Tibial artery (tissue), 4 donors: ENCODE measurements at regions not wholly inside any gene's neighbourhood (a gene's known extent, or its start where the extent isn't known, plus 50 kb on each side); places are given as distances from the start of the nearest gene placed in this dataset.
A peak's percentile ranks its signal among the peaks of the same experiment; 100 is the strongest.

Experiments used
- DNase-seq, 2 donors: peaks; one replicate each; pipeline ENCODE4 v3.0.0-alpha.2; 2019
- H3K27ac ChIP-seq, 2 donors: fragments of 200-600 bp; sonication (generic) in 1 of 2; 1 replicate in 1 of 2; 2 replicates in 1 of 2; pipeline ENCODE4 v1.5.1; 2018 to 2019; ENCODE audit warnings: mild to moderate bottlenecking in 1 of 2
- H3K27me3 ChIP-seq, 2 donors: fragments of 200-600 bp; sonication (generic) in 1 of 2; one replicate each; pipeline versions ENCODE4 v1.5.1 to v1.6.0; 2016 to 2019
- H3K36me3 ChIP-seq, 3 donors: fragments of 200-600 bp; sonication (generic) in 2 of 3; one replicate each; pipeline ENCODE4 v1.5.1; 2016 to 2019; ENCODE audit warnings: mild to moderate bottlenecking in 2 of 3
- H3K4me1 ChIP-seq, 4 donors: fragments of 200-600 bp; sonication (generic) in 2 of 4; 1 replicate in 3 of 4; 2 replicates in 1 of 4; pipeline ENCODE4 v1.5.1; 2016 to 2019
- H3K4me3 ChIP-seq, 2 donors: fragments of 200-600 bp; sonication (generic) in 1 of 2; 1 replicate in 1 of 2; 2 replicates in 1 of 2; pipeline ENCODE4 v1.5.1; 2018 to 2019; ENCODE audit warnings: mild to moderate bottlenecking in 2 of 2
- H3K9me3 ChIP-seq, 3 donors: fragments of 200-600 bp; sonication (generic) in 1 of 3; one replicate each; pipeline ENCODE4 v1.5.1; 2016 to 2019
- intact Hi-C: fragments of 100-400 bp; cut with DNase I; formaldehyde crosslinking; loops from one replicate; pipeline ENCODE4 v1.15.0; 2023; ENCODE audit warnings: low total_unique reads
- TF ChIP-seq, protein P1 (sequence below), 2 experiments: fragments of 200-600 bp in 1 of 2; fragments of 450-650 bp in 1 of 2; IDR thresholded peaks; one replicate each; pipeline ENCODE4 v1.5.1; 2017 to 2019; ENCODE audit warnings: antibody characterized with exemption in 2 of 2, mild to moderate bottlenecking in 1 of 2, moderate library complexity in 1 of 2

DNA sequence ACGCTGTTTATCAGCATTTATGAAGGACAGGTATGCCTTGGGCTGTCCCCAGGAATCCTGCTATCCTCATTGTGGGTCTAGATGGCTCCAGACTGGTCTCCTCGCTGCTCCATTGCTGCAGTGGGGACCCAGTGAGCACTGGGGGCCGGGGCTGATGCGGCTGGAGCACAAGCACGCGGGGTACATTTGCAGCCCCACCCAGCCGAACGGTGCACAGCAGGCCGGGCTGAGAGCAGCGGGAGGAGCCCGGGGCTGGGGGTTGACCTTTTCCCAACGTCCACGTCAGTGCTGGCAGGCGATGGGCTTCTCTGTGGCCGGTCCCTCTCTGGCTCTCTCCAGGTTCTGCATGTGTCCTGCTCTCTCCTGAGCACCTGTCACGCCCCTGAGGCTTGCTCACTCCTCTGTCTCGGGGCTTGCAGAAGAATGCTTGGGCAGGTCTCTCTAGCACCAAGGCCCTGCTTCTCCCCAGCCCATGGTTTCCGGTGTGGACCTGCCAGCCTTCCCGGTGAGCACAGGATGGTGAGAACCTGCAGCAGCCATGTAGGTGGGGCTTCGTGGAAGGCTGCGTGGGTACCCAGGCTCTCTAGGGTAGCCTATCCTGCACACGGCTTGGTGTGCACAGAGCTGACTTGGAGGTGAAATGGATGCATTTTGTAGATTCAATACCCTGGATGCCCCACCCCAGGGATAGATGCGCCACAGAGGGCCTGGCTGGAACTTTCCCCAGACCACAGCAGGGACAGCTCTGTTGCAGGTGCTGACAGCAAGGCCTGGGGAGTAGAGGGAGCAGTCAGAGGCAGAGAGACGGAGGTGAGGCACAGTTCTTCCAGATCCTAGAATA, 89.1 kb upstream of the ADRA2C start:
- Histone ChIP-seq H3K4me3 (no peak overlapping the region), H3K9me3 (no peaks in the 10 kb centered on the region), H3K27ac (no peak overlapping the region), H3K27me3 (peaks cover 0 to 25% of the 10 kb centered on the region in 2 donors), H3K36me3 (no peaks in the 10 kb centered on the region), H3K4me1 (no peaks in the 10 kb centered on the region)
- intact Hi-C loops: no loop called here
- peak in 1 of 2 donors; percentile 43 for DNase-seq
- TF ChIP-seq, protein P1, sequence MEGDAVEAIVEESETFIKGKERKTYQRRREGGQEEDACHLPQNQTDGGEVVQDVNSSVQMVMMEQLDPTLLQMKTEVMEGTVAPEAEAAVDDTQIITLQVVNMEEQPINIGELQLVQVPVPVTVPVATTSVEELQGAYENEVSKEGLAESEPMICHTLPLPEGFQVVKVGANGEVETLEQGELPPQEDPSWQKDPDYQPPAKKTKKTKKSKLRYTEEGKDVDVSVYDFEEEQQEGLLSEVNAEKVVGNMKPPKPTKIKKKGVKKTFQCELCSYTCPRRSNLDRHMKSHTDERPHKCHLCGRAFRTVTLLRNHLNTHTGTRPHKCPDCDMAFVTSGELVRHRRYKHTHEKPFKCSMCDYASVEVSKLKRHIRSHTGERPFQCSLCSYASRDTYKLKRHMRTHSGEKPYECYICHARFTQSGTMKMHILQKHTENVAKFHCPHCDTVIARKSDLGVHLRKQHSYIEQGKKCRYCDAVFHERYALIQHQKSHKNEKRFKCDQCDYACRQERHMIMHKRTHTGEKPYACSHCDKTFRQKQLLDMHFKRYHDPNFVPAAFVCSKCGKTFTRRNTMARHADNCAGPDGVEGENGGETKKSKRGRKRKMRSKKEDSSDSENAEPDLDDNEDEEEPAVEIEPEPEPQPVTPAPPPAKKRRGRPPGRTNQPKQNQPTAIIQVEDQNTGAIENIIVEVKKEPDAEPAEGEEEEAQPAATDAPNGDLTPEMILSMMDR (IDR thresholded peaks at IDR 0.05): no peak

DNA sequence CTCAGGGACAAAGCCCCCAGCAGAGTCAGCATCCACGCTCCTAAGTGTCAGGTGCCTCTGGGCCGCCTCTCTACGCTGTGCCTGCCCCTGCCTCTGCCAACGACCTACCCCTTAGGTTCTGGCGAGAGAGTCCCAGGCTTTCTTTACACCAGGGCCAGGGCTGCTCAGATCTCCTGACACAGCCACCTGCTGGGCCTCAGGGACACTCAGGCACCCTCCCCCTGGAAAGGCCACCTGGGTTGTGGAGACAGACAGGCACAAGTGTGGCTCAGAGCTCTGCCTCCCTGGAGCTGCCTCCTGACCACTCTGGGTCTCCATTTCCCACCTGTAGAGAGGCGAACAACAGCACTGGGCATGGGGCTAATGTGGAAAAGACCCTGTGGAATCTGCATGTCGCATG, 90.0 kb upstream of the ADRA2C start:
- H3K9me3 ChIP-seq: no peaks in the 10 kb centered on the region
- intact Hi-C loops: no loop called here
- peak in 1 of 2 donors; percentile 25 for DNase-seq
- no peak overlapping the region for H3K27ac ChIP-seq
- no peaks in the 10 kb centered on the region for H3K4me1 ChIP-seq
- no peaks in the 10 kb centered on the region for H3K36me3 ChIP-seq
- TF ChIP-seq, protein P1 (IDR thresholded peaks at IDR 0.05): no peak
- peaks cover 0 to 25% of the 10 kb centered on the region in 2 donors for H3K27me3 ChIP-seq
- no peak overlapping the region for H3K4me3 ChIP-seq

DNA sequence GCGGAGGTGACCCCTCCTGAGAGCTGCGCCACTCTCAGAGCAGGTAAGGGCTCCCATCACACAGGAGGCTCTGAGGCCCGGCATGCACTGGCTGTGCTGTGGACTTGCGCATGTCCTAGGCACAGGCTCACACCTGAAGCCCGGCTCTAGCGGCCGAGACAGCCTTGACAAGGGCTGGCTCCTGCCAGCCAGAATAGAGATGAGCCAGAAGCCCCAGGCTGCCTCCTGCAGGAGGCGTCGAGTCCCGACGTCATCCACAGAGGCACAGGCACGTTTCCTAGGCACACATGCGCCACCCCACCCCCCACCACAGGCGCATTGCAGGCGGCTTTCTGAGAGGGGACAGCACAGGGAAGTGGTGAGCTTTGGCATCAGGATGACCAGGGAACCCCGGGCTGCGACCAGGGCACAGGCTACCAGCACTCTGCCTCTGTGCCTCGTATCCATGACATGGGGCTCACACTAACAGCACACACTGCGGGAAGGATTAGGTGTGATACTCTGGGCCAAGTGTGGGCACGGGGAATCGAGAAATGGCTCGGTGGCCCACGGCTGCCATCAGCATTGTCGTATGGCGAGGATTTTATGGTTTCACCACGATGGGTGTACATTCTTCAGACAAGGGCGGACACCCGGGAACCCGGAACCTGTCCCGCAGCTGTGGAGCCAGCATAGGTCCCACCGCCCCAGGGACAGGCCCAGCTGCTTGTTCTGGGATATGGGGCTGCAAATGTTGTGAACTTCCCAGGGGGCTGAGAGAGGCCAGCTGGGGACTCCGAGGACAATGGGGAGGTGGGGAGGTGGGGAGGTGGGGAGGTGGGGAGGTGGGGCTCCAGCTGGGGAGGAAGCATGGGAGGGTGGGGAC, 90.7 kb upstream of the ADRA2C start:
- DNase-seq: peak in 1 of 2 donors; percentile 56
- intact Hi-C loops: no loop called here

DNA sequence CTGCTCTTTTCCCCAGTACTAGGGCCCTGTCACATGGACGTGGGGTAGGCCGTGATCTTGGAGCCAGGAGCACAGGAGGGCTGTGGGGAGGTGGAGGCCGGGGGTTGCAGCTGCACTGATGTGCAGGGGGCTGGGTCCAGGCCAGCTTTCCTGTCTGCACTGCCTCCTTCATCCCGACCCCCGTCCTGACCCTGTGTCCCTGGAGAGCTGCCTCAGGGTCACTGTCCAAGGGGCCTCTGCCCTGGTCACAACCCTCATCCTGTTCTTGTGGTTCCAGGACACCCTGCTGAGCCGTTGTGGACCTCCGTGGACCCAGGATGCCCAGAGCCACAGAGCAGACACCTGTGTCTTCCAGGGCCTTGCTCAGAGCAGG, 91.7 kb upstream of the ADRA2C start:
- intact Hi-C loops: no loop called here
- no peaks in the 10 kb centered on the region for H3K36me3 ChIP-seq
- no peaks in the 10 kb centered on the region for H3K9me3 ChIP-seq
- TF ChIP-seq, protein P1 (IDR thresholded peaks at IDR 0.05): no peak
- H3K4me1 ChIP-seq: no peaks in the 10 kb centered on the region
- peaks cover 0 to 25% of the 10 kb centered on the region in 2 donors for H3K27me3 ChIP-seq
- DNase-seq: peak in 1 of 2 donors; percentile 61
- H3K4me3 ChIP-seq: no peak overlapping the region
- H3K27ac ChIP-seq: no peak overlapping the region

More for the DNA sequence above, 90.7 kb upstream of the ADRA2C start:
- peaks cover 0 to 25% of the 10 kb centered on the region in 2 donors for H3K27me3 ChIP-seq
- TF ChIP-seq, protein P1 (IDR thresholded peaks at IDR 0.05): no peak
- no peak overlapping the region for H3K4me3 ChIP-seq
- H3K36me3 ChIP-seq: no peaks in the 10 kb centered on the region
- H3K4me1 ChIP-seq: no peaks in the 10 kb centered on the region
- no peaks in the 10 kb centered on the region for H3K9me3 ChIP-seq
- H3K27ac ChIP-seq: no peak overlapping the region

DNA sequence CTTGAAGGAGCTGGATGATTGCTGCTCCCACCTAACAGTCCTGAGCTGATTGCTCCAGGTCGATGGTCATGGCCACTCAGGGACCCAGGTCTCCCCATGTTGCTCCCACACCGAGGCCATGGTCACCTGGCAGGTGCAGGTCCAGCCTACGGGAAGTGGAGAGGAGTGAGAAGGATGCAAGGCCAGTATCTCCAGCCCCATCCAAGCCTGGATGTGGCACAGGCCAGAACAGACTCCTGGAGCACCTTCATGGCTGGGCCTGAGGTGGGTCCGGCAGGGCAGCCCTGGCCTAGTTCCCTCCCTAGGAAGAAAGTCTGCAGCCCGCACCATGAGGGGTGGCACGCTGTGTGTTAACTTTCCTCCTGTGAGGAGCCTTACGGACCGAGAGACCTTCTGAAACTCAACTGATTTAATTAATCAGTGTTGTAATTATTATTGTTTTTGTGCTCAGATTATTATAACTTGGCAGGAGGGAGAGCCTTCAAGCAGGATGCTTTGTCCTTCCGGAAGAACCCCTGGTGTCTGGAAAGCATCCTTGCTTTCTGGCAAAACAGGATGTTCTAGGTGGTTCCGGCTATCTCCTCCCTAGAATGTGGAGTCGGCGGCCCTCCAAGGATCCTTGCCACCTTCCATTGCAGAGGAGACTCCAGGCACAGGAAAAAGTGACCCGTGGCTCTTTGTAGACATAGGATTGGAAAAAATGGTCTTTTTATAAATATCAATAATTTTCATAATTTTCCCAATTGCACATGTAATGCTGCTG, 92.3 kb upstream of the ADRA2C start:
- Histone ChIP-seq H3K4me3 (no peak overlapping the region), H3K9me3 (no peaks in the 10 kb centered on the region), H3K36me3 (no peaks in the 10 kb centered on the region), H3K4me1 (no peaks in the 10 kb centered on the region), H3K27ac (no peak overlapping the region), H3K27me3 (peaks cover 0 to 25% of the 10 kb centered on the region in 2 donors)
- intact Hi-C loops: no loop called here
- peak in 1 of 2 donors; percentile 31 for DNase-seq
- TF ChIP-seq, protein P1 (IDR thresholded peaks at IDR 0.05): no peak
